Activated CD4-positive, alpha-beta T cell treated with anti-CD3 and anti-CD28 coated beads, Interleukin-2, Interleukin-4, amounts not matched to agents 100 ng/mL and 50 ng/mL, durations not matched to agents 16 hours and 8 hours (primary cell): ENCODE measurements at regions not wholly inside any gene's neighbourhood (a gene's known extent, or its start where the extent isn't known, plus 50 kb on each side); places are given as distances from the start of the nearest gene placed in this dataset.

Experiments used
- DNase-seq: peaks from one replicate; pipeline ENCODE4 v3.0.0-alpha.2; 2020; ENCODE audit warnings: low spot score

- no peak for DNase-seq
Measured at GRCh38 chr4:123878976-123879375, 482.4 kb downstream of the SPRY1 start.

GRCh38 chr4:123880631-123881030 is 484.0 kb downstream of the SPRY1 start:
- no peak for DNase-seq

GRCh38 chr4:123884922-123885321 is 488.3 kb downstream of the SPRY1 start:
- DNase-seq, result no peak

- no peak for DNase-seq
Measured at GRCh38 chr4:123889507-123889906, 492.9 kb downstream of the SPRY1 start.

- DNase-seq, result no peak
Measured at GRCh38 chr4:123890889-123891288, 494.3 kb downstream of the SPRY1 start.

- no peak for DNase-seq
Measured at GRCh38 chr4:123891881-123892280, 495.3 kb downstream of the SPRY1 start.

- no peak for DNase-seq
Measured at GRCh38 chr4:123892368-123892976, 495.9 kb downstream of the SPRY1 start.

- no peak for DNase-seq
Measured at GRCh38 chr4:123893011-123893981, 496.7 kb downstream of the SPRY1 start.

GRCh38 chr4:123896446-123897071 is 500.0 kb downstream of the SPRY1 start:
- no peak for DNase-seq

GRCh38 chr4:123898946-123899666 is 502.5 kb downstream of the SPRY1 start:
- no peak for DNase-seq

GRCh38 chr4:123904882-123905281 is 508.3 kb downstream of the SPRY1 start:
- no peak for DNase-seq

- DNase-seq, result no peak
Measured at GRCh38 chr4:123913598-123913997, 517.0 kb downstream of the SPRY1 start.

- no peak for DNase-seq
Measured at GRCh38 chr4:123916821-123917220, 520.2 kb downstream of the SPRY1 start.

GRCh38 chr4:123919576-123920098 is 523.0 kb downstream of the SPRY1 start:
- DNase-seq, result no peak

GRCh38 chr4:123921339-123921738 is 524.7 kb downstream of the SPRY1 start:
- no peak for DNase-seq

- DNase-seq, result no peak
Measured at GRCh38 chr4:123922847-123923246, 526.3 kb downstream of the SPRY1 start.

GRCh38 chr4:123924536-123924935 is 527.9 kb downstream of the SPRY1 start:
- DNase-seq, result no peak

GRCh38 chr4:123929565-123929964 is 533.0 kb downstream of the SPRY1 start:
- no peak for DNase-seq

- no peak for DNase-seq
Measured at GRCh38 chr4:123930996-123931395, 534.4 kb downstream of the SPRY1 start.

- no peak for DNase-seq
Measured at GRCh38 chr4:123934096-123934495, 537.5 kb downstream of the SPRY1 start.

GRCh38 chr4:123936621-123937043 is 540.0 kb downstream of the SPRY1 start:
- DNase-seq, result no peak

GRCh38 chr4:123937581-123937980 is 541.0 kb downstream of the SPRY1 start:
- no peak for DNase-seq
